HG03066 (cell line): ENCODE measurements at regions not wholly inside any gene's neighbourhood (a gene's known extent, or its start where the extent isn't known, plus 50 kb on each side); places are given as distances from the start of the nearest gene placed in this dataset.
"Not testable (repeated sequence)": the region's sequence is repeated elsewhere in the genome, so short reads cannot be mapped to it uniquely, and the experiment has no call there.

Experiments used
- ATAC-seq: cut with Tn5 transposase; IDR thresholded peaks from one replicate; pipeline ENCODE4 v1.9.1; 2021; ENCODE audit warnings: low read depth; ENCODE audit not compliant: unreplicated experiment

- ATAC-seq = no peak
Observed at GRCh38 chr5:60490597-60491166, 209.3 kb downstream of the DEPDC1B start.

DNA sequence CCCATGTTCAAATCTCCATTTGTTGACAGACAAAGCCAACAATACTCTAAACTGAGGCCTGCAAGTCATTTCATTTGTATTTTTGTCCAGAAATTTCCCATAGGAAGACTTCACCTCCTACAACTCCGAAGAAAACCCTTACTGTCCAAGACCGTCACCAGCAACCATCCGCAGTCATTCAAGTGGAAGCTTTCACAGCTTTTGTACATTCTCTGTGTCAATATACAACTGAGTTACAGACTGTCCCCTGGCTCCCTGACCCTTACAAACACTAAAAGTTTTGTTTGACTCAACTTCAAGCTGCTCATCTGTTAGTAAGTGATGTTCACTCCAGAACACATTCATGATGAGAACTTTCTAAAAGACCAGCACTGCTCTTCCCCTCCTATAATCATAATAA lies 210.1 kb downstream of the DEPDC1B start:
- no peak for ATAC-seq

DNA sequence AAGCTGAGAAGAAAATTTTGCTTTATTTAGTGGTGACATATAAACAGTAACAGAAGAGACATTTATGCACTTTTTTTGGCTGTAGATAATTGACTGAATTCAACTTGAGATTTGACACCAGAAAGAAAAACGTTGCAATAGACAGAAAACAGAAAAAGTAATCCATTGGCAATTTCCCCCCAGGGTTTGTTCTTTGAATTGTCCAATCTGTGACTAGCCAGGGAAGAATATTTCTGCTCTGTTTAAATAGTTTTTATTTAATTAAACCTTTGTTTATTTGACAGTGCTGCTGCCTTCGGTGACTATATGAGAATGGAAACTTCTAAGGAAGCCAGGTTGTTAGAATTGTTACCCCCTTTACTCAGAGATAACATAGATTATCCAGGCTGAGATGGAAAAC lies 210.6 kb downstream of the DEPDC1B start:
- no peak for ATAC-seq

GRCh38 chr5:60488466-60489130 lies 211.4 kb downstream of the DEPDC1B start:
- no peak for ATAC-seq

- ATAC-seq = no peak
Observed at GRCh38 chr5:60487885-60488442, 212.0 kb downstream of the DEPDC1B start.

GRCh38 chr5:60487476-60487875 lies 212.5 kb downstream of the DEPDC1B start:
- ATAC-seq = no peak

DNA sequence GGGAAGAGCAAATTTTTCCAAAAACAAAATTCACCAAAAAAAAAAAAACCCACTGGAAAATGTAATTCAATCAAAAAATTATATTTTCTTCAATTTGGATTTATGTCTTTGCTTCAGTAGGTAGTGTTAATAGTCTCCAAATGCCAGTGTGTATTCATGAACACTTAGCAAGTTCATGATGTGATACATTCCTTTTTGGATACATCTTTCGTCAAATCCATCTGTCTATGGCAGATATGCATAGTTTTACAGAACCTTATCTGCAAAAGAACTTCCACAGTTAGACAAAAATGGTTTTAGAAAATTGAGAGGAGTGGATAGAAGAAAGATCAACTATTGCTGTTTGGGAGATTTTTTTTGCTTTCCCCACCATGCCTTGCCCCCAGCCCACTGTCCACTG lies 214.6 kb downstream of the DEPDC1B start:
- ATAC-seq = no peak

DNA sequence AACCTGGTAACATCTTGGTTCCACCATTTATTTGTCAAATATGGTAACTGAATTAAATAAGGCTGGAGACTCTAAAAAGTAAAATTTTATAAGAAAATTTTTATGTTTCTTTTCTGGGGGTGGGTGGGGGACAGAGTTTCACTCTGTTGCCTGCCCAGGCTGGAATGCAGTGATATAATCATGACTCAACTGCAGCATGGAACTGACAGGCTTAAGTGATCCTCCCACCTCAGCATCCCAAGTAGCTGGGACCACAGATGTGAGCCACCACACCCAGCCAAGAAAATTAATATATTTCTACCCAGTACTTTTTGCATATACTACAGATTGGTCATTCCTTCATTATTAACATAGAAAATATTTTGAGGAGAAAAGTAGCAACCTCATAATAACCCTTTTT lies 216.9 kb downstream of the DEPDC1B start:
- ATAC-seq = no peak

DNA sequence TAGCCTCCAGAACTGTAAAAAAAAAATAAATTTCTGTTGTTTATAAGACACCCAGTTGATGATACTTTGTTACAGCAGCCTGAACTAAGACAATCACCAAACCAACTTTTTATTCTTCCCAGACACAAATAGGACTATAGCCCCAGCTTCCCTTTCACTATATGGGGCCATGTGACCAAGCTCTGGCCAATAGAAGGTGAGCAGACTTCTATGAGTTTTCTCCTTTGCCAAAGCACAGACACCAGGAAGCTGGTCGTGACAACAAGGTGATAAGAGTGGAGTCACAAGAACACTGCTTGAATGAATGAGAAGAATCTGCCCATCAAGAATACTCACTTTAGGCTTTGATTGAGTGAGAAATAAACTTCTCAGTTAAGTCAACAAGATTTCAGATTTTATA lies 217.7 kb downstream of the DEPDC1B start:
- no peak for ATAC-seq

- no peak for ATAC-seq
Observed at GRCh38 chr5:60479542-60479941, 220.4 kb downstream of the DEPDC1B start.

- ATAC-seq = no peak
Observed at GRCh38 chr5:60477849-60478248, 222.1 kb downstream of the DEPDC1B start.

GRCh38 chr5:60473654-60474053 lies 226.3 kb downstream of the DEPDC1B start:
- no peak for ATAC-seq

- ATAC-seq = not testable (repeated sequence)
Observed at GRCh38 chr5:60473027-60473426, 226.9 kb downstream of the DEPDC1B start.

DNA sequence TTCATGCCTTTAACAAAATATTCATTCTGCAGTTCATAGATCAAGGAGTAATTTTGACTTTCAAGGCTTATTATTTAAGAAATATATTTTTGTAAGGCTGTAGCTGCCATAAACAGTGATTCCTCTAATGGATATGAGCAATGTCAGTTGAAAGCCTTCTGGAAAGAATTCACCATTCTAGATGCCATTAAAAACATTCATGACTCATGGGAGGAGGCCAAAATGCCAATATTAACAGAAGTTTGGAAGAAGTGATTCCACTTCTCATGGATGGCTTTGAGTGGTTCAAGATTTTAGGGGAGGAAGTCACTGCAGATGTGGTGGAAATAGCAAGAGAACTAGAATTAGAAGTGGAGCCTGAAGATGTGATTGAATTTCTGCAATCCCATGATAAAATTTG lies 229.1 kb downstream of the DEPDC1B start:
- no peak for ATAC-seq

DNA sequence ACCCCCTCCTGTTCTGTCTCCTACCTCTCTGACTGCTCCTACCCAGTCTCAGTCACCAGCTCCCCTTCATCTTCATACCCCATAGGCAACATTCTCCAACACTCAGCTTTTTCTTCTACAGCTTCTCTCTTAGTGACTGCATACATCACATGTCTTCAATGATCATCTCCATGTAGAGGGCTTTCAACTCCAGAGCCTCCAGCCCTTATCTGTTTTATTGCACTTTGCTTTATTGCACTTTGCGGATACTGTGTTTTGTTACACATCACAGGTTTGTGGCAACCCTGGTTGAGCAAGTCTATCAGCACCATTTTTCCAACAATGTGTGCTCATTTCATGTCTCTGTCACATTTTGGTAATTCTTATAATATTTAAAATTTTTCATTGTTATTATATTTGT lies 230.7 kb downstream of the DEPDC1B start:
- no peak for ATAC-seq

DNA sequence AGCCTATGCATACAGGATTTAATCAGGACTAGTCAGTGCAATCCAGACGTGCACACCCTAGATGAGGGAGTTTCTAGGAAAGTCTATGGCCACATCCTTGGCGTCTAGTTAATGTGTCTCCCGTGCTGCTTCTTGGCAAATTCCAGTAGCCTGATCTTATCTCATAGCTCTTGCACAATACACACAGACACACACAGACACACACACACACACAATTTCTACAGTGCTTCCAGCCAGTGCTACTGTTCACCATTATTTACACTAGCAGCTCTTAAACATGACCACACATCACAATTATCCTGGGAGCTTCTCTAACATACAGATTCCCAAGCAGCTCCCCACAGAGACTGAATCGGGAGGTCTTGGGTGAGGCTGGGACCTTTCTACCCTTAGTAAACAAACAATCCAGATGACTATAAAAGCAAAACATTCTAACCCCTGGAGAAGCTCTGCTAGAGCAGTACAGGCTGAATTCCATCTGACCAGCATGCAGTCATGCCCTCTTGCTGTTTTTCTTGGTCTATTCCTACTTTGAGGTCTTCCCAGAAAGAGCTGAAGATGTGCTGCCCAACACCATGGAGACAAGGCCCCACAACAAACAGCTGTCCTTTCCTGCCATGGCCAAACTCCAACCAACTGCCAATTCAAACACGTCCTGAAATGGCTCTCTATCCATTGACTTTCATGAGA lies 236.6 kb downstream of the DEPDC1B start:
- no peak for ATAC-seq

- no peak for ATAC-seq
Observed at GRCh38 chr5:60458666-60459065, 241.3 kb downstream of the DEPDC1B start.

- ATAC-seq = no peak
Observed at GRCh38 chr5:60457233-60457632, 242.7 kb downstream of the DEPDC1B start.

DNA sequence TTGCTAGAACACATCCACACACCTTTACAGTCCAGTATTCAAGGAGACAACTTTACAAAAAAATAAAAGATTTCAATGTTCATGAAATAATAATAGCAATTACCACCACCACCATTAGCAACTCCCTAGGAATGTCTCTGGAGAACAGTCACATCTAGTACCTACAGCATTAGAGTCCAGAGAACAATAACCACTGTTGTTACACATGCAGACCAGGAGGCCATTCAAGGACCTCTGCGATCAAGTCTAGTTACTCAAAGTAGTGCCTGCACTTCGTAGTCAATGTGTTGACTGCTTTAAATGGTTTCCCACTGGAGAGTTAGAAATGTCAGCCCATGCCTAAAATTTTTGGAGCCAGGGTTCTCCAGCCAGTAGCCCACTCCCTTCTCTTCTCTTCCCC lies 244.4 kb downstream of the DEPDC1B start:
- no peak for ATAC-seq

DNA sequence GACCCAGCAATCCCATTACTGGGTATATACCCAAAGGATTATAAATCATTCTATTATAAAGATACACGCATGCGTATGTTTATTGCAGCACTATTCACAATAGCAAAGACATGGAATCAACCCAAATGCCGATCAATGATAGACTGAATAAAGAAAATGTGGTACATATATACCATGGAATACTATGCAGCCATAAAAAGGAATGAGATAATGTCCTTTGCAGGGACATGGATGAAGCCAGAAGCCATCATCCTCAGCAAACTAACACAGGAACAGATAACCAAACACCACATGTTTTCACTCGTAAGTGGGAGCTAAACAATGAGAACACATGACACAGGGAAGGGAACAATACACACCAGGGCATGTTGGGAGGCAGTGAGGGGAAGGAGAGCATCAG lies 245.7 kb downstream of the DEPDC1B start:
- ATAC-seq = not testable (repeated sequence)

DNA sequence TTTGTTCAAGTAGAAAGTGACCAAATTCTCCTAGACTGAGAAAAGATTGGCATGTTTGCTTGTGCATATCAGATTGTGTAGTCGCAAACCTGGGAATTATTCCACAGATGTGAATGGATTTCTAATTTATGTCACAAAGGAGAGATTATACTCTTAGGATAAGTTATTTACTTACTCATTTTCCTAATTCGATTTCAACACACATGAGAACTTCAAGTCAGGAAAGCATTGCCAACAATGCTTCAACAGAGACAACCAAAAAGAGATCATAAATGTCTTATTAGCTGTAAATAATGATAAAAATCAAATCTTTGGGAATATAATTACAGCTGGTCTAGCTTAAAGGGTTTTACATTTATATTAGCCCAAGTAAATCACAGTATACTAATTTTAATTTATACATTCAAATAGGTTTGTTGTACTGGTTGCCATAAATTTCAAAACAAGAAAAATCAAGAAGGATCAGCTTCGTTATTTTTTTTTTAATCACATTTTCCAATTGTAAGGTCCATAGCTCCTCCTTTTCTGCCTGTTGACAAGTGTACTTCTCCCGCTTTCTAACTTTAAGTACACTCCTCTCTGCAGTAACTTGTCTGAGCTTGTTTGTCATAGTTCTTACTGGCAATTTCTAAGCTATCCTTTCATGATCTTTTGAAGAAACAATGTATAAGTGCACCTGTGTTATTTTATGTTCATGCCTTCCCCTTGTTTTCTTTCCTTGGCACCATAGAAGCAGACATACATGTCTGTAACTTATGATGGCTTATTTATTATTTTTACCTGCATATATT lies 246.6 kb downstream of the DEPDC1B start:
- no peak for ATAC-seq
